ENCODE measurements at regions not wholly inside any gene's neighbourhood (a gene's known extent, or its start where the extent isn't known, plus 50 kb on each side); places are given as distances from the start of the nearest gene placed in this dataset.

DNA sequence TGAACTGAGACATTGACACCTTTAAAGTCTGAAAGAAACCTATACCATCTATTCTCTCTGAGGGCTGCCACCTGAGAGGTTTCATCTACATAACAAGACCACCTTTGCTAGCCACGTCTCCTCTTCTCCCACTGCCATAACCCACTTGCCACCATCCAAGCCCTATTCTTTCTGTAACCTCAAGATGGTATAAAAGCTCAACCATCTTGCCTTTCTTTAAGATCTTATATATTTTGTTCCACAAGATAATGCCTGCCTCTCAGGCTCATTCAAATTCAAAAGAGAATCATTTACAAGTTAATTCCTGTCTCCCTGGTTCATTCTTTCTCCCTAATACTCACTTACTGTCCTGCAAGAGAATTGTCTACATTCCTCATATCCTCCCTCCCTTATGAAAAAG, 192.5 kb downstream of the OTOR start:
- TF ChIP-seq, protein P1, sequence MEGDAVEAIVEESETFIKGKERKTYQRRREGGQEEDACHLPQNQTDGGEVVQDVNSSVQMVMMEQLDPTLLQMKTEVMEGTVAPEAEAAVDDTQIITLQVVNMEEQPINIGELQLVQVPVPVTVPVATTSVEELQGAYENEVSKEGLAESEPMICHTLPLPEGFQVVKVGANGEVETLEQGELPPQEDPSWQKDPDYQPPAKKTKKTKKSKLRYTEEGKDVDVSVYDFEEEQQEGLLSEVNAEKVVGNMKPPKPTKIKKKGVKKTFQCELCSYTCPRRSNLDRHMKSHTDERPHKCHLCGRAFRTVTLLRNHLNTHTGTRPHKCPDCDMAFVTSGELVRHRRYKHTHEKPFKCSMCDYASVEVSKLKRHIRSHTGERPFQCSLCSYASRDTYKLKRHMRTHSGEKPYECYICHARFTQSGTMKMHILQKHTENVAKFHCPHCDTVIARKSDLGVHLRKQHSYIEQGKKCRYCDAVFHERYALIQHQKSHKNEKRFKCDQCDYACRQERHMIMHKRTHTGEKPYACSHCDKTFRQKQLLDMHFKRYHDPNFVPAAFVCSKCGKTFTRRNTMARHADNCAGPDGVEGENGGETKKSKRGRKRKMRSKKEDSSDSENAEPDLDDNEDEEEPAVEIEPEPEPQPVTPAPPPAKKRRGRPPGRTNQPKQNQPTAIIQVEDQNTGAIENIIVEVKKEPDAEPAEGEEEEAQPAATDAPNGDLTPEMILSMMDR (optimal IDR thresholded peaks at IDR 0.05 in 1 of 3, IDR thresholded peaks at IDR 0.05 in 1 of 3, conservative IDR thresholded peaks at IDR 0.05 in 1 of 3; ENCODE audit: extremely low read depth in 1 of 3, insufficient read depth in 2 of 3, low read length in 3 of 3): no peak
- no peak for TF ChIP-seq EZH2 (IDR thresholded peaks at IDR 0.05; ENCODE audit: low read length)

All from keratinocyte (primary cell).